NCI-H128 (cell line): ENCODE measurements at regions not wholly inside any gene's neighbourhood (a gene's known extent, or its start where the extent isn't known, plus 50 kb on each side); places are given as distances from the start of the nearest gene placed in this dataset.
"Not testable (repeated sequence)": the region's sequence is repeated elsewhere in the genome, so short reads cannot be mapped to it uniquely, and the experiment has no call there.

Source experiments
- DNase-seq: peaks from one replicate; lab custom pipeline; 2025; ENCODE audit not compliant: unreplicated experiment; lab: John Stamatoyannopoulos, UW

GRCh38 chr20:5393218-5393870, 76.6 kb upstream of the PROKR2 start:
- peak; percentile 87 for DNase-seq

GRCh38 chr20:5390720-5391119, 74.0 kb upstream of the PROKR2 start:
- no peak for DNase-seq

- DNase-seq: not testable (repeated sequence)
Observed at GRCh38 chr20:5386846-5387245, 70.1 kb upstream of the PROKR2 start.

GRCh38 chr20:5381527-5381926, 64.8 kb upstream of the PROKR2 start:
- not testable (repeated sequence) for DNase-seq

GRCh38 chr20:5377484-5377883, 60.7 kb upstream of the PROKR2 start:
- DNase-seq: no peak

- no peak for DNase-seq
Observed at GRCh38 chr20:5376228-5376627, 59.5 kb upstream of the PROKR2 start.

GRCh38 chr20:5374171-5374570, 57.4 kb upstream of the PROKR2 start:
- DNase-seq: no peak

- no peak for DNase-seq
Observed at GRCh38 chr20:5372371-5372770, 55.6 kb upstream of the PROKR2 start.

GRCh38 chr20:5369629-5370028, 52.9 kb upstream of the PROKR2 start:
- DNase-seq: no peak
